ENCODE measurements at regions not wholly inside any gene's neighbourhood (a gene's known extent, or its start where the extent isn't known, plus 50 kb on each side); places are given as distances from the start of the nearest gene placed in this dataset.

DNA sequence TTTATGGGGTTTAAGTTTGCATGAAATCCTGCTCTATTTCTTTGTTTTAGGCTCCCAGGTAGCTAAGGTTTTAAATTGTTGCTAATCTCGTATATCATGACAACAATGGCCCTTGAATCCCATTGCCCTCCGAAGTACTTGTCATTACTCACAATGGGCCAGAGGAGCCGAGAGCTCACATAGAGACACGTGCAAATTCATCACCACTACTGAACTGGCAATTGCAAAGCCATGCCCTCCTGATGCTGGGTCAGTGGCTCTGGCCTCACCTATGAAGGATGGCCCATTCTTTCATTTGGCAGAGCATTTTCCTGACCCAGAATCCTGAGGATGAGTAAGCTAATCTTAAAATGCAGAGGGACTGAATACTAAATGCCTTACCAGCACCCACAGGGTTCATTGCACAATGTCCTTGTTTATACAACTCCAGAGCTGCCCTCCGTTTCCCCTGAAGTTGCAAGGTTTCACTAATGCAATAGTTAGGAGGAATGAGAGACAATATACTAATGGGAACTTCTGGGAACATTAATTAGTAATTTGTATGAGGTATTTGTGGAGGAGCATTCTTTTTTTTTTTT is 71.6 kb upstream of the GAREM1 start:
- no peak for TF ChIP-seq ZFP3 (CRISPR knock-in tag; IDR thresholded peaks at IDR 0.05)
- no peak for TF ChIP-seq RARB (CRISPR knock-in tag; IDR thresholded peaks at IDR 0.05)
- no peak for TF ChIP-seq GLIS3 (CRISPR knock-in tag; IDR thresholded peaks at IDR 0.05)
- no peak for TF ChIP-seq TOX (CRISPR knock-in tag; IDR thresholded peaks at IDR 0.05; ENCODE audit: borderline replicate concordance)
- TF ChIP-seq ZNF565 (CRISPR knock-in tag; conservative IDR thresholded peaks at IDR 0.05; ENCODE audit: low read depth) = no peak
- TF ChIP-seq, protein P1, sequence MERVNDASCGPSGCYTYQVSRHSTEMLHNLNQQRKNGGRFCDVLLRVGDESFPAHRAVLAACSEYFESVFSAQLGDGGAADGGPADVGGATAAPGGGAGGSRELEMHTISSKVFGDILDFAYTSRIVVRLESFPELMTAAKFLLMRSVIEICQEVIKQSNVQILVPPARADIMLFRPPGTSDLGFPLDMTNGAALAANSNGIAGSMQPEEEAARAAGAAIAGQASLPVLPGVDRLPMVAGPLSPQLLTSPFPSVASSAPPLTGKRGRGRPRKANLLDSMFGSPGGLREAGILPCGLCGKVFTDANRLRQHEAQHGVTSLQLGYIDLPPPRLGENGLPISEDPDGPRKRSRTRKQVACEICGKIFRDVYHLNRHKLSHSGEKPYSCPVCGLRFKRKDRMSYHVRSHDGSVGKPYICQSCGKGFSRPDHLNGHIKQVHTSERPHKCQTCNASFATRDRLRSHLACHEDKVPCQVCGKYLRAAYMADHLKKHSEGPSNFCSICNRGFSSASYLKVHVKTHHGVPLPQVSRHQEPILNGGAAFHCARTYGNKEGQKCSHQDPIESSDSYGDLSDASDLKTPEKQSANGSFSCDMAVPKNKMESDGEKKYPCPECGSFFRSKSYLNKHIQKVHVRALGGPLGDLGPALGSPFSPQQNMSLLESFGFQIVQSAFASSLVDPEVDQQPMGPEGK (CRISPR knock-in tag; IDR thresholded peaks at IDR 0.05; ENCODE audit: borderline replicate concordance) = no peak
- no peak for TF ChIP-seq ZNF70 (CRISPR knock-in tag; IDR thresholded peaks at IDR 0.05)
- no peak for TF ChIP-seq ISL1 (CRISPR knock-in tag; IDR thresholded peaks at IDR 0.05)
- TF ChIP-seq CREB5 (CRISPR knock-in tag; IDR thresholded peaks at IDR 0.05; ENCODE audit: low read depth) = no peak
- TF ChIP-seq ZFP30 (CRISPR knock-in tag; IDR thresholded peaks at IDR 0.05) = no peak
- TF ChIP-seq CSDC2 (CRISPR knock-in tag; IDR thresholded peaks at IDR 0.05) = no peak
- TF ChIP-seq TCF4 (CRISPR knock-in tag; IDR thresholded peaks at IDR 0.05; ENCODE audit: borderline replicate concordance) = no peak
- TF ChIP-seq, protein P2, sequence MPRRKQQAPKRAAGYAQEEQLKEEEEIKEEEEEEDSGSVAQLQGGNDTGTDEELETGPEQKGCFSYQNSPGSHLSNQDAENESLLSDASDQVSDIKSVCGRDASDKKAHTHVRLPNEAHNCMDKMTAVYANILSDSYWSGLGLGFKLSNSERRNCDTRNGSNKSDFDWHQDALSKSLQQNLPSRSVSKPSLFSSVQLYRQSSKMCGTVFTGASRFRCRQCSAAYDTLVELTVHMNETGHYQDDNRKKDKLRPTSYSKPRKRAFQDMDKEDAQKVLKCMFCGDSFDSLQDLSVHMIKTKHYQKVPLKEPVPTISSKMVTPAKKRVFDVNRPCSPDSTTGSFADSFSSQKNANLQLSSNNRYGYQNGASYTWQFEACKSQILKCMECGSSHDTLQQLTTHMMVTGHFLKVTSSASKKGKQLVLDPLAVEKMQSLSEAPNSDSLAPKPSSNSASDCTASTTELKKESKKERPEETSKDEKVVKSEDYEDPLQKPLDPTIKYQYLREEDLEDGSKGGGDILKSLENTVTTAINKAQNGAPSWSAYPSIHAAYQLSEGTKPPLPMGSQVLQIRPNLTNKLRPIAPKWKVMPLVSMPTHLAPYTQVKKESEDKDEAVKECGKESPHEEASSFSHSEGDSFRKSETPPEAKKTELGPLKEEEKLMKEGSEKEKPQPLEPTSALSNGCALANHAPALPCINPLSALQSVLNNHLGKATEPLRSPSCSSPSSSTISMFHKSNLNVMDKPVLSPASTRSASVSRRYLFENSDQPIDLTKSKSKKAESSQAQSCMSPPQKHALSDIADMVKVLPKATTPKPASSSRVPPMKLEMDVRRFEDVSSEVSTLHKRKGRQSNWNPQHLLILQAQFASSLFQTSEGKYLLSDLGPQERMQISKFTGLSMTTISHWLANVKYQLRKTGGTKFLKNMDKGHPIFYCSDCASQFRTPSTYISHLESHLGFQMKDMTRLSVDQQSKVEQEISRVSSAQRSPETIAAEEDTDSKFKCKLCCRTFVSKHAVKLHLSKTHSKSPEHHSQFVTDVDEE (CRISPR knock-in tag; IDR thresholded peaks at IDR 0.05) = no peak

Measured in SK-N-SH treated with all-trans-retinoic acid at 6 μM for 48 hours (cell line).